Suppressor macrophage treated with lipopolysaccharide for 1 hour (primary cell): ENCODE measurements at regions not wholly inside any gene's neighbourhood (a gene's known extent, or its start where the extent isn't known, plus 50 kb on each side); places are given as distances from the start of the nearest gene placed in this dataset.
A peak's percentile ranks its signal among the peaks of the same experiment; 100 is the strongest.

ENCODE experiments used
- DNase-seq, 3 donors: peaks; one replicate each; pipeline ENCODE4 v3.0.0-alpha.2; 2020 to 2022

DNA sequence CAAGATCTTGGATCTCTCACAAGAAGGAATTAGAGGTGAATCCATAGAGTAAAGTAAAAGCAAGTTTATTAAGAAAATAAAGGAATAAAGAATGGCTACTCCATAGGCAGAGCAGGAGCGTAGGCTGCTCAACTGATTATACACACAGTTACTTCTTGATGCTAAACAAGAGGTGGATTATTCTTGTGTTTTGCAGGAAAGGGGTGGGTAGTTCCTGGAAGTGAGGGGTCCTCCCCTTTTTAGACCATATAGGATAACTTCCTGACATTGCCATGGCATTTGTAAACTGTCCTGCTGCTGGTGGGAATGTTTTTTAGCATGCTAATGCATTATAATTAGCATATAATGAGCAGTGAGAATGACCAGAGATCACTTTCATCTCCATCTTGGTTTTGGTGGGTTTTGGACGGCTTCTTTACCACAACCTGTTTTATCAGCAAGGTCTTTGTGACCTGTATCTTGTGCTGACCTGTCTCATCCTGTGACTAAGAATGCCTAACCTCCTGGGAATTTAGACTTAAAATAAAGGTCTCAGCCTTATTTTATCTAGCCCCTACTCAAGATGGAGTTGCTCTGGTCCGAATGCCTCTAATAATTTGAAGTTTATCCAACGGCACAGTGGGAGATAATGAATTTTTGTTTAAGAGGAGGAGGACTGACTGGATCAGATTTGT, 165.7 kb upstream of the DMRT1 start:
- no peak for DNase-seq

DNA sequence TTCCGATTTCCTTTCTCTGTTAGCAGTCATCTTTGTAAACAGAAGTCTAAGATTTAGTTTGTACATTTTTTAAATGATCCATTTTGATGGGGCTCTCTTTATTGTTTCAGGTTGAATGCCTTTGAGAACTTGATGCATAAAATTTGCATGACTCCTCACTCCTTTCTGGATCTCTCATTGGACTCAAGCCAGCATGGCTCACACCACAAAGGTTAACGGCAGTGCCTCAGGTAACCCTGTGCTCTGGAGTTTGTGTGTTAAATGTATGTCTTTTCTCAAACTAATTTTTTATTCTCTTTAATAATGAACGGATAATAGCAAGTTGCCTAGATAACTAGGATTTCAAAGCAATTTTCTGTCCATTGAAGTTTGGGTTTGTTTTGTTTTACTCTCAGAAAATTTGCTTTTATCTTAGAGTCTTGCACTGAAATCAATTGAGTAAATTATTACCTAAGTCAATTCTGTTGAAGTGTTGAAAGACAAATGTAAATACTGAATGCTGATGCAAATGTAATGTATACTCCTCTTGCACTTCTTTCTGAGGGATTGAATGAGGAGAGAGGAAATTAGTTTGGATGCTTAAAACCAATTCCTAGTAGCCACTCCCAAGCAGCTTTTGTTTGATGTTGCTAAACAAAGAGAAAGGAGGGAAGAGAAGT, 164.6 kb upstream of the DMRT1 start:
- no peak for DNase-seq

DNA sequence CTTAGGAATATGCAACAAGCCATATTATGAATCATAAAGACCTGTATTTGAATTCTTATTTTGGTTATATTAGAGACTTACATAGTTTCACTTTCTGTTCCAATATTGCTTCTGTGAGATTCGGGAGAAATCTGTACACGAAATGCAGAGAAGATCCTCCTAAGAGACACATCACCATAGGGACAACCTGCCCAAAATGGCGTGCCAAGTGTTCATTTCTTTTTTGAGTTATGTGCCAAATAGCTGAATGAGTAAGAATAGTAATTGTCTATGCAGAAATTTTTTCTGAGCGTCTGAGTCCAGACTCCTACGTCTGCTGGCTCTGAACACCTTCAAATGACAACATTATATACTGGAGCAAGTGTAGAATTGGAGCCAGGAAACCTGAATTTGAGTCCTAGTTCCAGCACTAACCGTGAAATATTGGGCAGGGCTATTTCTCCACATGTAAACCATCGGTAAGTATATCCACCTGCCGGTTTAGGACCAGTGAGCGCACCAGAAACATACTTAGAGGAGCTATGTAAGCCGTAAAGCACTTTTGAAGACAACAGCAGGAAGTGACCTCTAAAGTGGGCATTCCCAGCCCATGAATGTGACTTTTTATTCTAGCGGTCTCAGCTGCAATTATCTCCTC, 163.9 kb upstream of the DMRT1 start:
- peak in 2 of 3 donors; percentile 10 to 27 for DNase-seq

DNA sequence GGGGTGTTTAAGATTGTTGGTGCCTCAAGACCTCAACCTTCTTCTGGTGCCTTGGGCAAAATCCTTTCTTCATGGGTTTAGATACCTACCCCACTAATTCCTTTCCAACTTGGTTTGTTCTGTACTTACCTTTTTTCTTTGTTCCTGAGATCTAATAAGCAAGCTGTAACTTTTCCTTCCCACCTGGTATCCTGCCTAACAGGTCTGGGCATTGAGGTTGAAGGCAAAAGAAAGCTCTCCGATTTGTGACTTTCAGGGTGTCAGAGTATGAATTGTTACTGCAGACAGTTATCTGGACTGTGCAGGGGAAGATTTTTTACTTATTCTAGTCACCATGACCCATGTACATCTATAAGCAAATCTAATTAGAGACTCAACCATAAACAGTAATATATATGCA, 162.6 kb upstream of the DMRT1 start:
- DNase-seq = no peak

DNA sequence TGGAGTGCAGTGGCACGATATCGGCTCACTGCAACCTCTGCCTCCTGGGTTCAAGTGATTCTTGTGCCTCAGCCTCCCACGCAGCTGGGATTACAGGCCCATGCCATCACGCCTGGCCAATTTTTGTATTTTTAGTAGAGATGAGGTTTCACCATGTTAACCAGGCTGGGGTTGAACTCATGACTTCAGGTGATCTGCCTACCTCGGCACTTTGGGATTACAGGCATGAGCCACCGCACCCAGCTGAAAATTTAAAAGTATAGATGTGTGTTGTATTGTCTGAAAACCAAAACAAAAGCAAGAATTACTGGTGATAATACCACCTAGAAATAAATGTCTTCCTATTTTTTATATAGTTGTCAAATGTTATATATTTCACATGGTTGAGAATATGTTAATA, 162.0 kb upstream of the DMRT1 start:
- DNase-seq = no peak

DNA sequence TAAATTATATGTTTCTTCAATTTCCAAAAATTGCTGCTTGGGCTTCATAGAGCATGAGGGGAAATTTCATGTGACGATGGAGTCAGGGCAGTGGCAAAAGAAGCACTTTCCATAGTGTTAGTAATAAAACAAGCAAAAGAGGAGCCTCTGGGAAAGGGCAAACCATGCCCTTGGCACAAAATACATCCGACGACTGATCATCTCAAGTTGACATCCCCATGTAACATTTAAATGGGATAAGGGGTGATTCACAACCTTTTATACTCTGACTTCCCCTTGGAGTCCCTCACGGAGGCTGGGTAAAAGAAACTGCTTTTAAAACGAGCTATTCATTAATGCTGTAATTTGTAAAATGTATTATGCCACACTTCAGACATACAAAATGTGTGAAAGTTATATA, 161.4 kb upstream of the DMRT1 start:
- no peak for DNase-seq

DNA sequence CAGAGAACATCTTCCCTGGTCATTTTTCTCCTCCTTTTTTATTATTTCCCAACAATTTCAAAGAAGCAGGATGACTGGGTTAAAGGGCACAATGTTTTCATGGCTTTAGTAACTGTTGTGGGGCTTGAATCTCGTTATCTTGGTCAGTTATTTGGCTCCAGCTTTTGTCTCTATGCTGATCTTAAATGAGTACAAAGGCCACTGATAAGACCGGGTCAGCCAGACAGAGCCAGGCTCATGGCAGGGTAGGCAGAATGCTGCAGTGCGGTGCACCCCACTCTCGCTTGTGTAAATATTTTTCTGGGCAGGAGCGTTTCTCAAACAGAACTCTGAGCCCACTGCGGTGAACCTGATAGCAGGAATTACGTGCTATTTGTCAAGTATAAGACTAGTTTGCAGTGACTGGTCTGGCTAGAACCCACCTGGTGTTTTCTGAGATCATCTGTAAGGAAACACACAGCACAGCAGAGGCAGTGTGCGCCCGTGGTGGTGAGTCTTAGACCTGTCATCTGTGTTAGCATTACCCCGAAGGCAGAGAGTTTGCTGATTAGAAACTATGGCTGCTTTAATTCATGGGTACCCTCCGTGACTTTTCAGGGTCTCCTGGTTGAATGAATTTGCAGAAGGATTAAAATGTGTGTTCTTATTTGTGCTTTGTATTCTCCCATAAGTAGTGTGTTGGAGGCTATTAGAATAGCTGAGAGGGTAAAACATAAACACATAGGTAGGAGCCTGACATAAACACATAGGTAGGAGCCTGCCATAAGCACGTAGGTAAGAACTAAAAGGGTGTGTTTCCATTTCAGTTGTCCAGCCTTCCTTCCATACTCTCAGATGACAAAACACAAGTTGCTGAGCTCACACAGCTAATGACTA, 158.6 kb upstream of the DMRT1 start:
- DNase-seq = peak in 2 of 3 donors; percentile 39 to 57

DNA sequence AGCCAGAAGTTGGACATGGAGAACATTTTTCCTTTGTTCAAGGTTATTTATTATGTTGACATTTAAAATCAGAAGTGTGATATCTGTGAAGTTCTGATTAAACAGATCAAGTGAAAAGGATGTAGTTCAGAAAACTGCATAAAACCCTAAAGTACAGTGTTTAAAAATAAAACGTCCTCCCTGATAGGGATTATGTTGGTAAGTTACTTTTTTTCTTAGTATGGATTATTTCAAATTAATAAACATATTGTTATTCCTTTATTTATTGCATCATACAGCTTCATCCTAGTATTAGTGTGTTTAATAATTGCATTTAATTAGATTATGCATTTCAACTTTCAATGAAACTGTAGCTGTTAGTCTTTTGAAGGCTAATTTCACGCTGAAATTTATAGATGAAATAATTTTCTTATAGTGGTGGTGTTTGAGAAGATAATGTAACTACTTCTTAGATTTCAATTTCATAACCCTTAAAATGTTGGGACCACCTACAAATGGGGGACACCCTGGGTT, 157.9 kb upstream of the DMRT1 start:
- no peak for DNase-seq

DNA sequence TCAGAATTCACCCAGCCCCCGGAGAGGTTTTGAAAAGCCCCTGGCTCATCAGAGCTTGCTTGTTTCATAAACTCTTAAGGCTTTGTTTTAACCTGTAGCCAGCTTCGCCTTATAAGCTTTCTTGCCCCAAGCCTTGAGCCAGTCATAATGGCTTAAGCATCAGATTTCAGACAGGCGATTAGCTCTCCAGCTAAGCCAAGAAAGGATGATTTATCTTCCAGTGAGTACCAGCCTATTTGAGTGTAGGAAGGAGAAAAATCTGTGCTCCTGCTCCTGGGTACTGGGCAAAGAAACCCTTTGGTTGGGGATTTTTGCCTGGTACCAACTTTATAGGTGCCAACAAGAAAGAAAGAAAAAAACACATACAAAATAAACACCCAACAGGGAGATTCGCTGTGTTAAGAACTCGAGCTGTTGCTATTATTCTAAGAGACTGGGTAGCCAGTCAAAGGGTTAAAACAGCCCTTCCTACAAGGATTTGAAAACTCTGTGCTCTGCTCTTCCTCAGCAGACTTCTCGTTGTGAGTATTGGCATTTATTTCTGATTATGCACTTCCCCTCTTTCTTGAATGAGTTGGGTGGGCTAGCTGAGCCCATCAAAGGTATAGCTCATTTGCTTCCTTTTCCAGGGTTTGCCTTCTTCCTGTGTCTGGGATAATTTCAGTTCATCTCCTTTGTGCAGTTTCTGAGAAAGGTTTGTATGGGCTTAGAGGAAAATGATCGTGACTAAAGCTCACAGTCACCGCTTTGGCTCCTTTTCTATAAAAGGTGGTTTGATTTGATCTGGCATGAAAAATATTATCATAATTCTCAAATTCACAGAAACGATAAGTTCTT, 157.2 kb upstream of the DMRT1 start:
- peak in 1 of 3 donors; percentile 32 for DNase-seq

DNA sequence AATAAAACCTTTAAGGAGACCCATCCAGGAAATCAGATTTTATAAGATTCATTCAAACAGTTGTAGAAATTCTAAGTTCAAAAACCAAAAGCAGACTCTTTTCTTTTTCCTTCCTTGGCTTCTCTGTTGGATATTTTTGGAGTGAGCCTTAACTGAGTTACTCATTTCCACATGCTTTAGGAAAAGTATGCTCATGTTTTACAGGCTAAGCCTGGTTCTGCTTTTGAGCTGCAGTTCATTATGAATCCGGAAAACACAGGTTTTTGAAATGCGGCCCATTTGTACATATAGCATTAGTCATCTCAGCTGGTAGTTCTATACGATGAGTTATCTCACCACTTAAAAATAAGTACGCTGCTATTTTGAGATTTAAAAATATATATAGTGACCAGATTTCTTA, 156.6 kb upstream of the DMRT1 start:
- DNase-seq = peak; percentile 90 to 98 (median 97)

DNA sequence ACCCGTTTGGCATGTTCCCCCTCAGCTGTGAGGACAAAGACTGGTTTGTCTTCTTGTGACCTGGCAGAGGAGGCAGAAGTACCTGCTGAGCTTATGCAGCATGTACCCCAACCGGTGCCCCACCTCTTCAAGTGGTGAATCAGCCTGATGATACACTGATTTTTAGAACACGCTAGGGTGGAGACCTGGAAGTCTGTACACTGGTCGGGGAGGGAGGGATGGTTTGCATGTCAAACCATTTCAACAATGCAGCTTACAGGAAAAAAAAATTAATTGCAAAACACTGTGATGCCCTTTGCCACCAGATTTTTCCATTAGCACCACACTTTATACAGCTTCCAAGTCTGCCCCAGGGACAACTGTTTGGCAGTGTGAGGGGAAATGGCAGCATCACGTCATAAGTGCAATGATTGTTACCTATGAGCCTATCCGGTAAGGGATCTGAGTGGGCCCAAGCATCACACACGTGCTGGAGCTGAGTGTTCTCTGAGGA, 155.1 kb upstream of the DMRT1 start:
- DNase-seq = no peak

DNA sequence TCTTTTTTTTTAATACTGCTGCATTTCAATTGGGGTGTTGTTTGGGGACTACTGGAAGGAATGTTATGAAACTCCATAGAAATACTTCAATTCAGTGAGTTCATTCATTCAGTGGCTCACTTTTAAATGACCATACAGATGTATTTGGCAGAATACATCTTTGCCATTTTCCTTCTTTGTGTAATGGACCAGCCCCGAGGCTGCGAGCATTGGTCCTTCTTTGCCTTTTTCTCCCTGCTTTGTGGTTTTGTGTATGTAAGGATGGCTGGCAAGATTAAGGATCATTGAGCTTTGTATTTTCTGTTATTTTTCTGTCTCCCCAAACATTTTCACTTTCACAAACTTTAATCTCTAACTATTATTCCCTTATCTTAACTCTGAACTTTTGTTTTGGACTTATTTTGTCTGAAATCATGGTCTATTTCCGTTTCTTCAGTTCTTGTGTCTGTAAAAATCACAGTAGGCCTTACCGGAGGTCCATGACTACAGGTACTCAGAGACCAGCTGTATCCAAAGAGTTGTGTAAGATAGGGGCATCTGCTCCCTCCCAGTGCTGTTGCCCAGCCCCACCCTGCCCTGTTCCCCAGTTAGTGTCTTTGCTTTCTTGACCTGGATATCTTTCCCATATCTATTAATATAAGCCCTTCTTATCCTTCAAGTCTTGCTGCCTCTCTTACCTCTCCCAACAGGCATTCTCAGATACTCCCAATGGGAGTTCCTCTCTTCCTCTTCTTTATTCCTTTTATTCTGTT, 154.3 kb upstream of the DMRT1 start:
- no peak for DNase-seq

DNA sequence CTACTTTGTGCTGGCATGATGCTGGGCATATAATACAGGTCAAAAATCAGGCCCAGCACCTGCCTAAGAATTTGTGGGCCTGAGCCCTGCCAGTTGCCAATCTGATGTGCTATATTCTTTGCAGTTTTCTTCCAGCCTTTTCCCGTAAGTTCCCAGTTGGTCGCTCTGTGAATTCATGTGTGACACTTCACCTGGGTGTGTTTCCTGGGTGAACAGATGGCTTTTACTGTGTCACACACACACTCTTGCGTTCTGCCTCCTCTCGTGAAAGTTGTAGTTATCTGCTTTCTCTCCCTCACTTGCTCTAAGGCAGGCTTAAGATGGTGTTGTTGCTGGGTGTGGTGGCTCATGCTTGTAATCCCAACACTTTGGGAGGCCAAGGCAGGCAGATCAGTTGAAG, 153.5 kb upstream of the DMRT1 start:
- no peak for DNase-seq

DNA sequence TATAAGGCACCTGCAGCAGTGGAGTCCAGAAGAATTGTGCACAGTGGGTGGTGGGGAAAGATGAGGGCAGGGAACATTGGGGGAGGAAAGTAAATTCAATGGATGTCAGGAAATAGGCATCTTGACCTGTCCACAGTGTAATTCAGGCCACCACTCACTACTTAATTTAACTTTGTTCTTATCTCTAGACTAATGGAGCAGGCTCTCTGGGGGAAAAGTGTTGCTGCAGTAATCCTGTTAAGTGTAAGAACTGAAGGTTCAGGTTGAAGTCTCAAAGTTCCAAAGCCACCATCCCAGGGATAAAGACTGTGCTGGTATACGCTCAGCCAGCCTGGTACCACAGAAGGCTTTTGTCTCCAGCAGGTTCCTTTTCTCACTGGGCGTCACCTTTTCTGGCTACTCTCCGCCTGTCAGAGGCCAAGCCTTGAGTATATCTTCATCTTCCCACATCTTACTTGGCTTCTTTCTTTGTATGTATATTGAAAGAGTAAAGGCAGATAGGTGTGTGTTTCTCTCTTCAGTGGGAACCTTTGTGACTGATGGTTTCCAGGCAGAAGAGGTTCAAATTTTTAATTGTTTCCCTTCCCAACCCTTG, 150.9 kb upstream of the DMRT1 start:
- DNase-seq = no peak

DNA sequence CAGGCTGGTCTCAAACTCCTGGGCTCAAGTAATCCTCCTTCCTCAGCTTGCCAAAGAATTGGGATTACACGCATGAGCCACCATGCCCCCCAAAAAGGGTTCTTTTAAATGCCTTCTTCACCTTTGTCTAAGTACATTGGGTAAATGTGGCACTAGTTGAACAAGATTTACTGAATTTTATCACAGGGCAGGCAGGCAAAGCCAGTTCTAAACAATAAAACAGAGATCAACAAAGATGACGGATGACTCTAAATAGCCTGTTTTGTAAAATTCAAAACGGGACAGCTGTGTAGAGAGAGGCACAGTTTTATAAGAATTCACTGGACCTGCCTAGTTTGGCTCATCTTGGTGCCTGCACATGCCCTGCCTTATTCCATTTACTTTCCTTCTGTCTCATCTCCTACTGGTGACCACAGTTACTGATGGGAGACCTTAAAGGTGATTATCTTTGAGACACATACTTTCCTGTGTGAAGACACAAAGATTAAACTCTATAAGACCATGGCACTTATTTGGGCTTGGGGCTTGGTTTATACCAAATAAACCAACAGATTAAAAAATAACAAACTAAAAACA, 149.6 kb upstream of the DMRT1 start:
- no peak for DNase-seq

DNA sequence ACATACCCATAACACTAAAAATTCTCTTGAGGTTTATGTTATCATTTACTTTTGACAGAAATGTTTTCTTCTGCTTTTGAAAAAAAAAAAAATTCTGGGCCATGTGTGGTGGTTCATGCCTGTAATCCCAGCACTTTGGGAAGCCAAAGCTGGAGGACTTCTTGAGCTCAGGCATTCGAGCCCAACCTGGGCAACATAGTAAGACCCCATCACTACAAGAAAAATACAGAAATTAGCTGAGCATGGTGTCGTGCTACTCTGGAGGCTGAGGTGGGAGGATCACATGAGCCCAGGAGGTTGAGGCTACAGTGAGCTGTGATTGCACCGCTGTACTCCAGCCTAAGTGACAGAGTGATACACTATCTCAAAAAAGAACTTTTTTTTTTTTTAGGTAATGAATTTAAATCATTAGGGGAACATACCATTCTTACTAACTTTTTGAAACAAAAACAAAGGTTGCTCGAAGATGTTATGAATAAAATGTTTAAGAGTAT, 148.8 kb upstream of the DMRT1 start:
- DNase-seq = no peak

DNA sequence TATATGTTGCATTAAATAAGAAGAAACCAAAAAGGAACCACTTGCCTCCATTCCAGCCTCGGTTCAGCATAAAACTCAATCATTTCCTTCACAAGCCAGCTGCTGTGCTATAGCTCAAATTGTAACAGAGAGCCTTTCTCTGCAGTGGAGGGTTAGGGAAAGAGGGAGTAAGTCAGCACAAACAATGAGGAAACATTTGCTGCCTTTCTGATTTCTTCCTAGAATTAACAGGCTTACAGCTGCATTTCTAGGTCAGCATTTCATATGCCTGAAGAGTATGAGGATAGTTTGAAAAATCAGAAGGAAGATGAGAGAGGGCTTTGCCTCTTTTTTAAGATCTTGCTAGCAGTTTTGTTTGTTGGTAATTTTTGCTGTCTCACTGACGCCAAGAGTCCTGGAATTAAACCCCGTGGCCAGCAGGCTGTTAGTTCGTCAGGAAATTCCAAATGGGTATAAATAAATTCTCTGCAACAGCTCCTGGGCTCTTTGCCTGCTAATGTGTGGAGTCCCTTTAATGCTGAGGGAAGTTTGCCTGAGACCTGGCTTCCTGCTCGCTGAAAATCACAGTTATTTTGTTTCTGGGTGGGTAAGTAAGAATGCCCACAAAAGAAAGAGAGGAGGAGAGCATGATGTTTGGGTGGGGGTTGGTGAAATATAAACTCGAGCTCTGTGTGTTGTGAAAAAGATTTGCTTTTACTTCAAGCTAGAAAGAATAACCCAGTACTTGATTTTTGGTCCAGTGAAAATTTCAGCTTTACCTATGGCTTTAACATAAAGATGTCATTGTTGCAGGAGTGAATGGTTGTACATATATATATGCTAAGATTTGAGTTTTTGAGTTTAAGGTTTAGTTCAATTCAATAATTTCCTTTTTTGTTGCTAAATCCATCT, 148.1 kb upstream of the DMRT1 start:
- DNase-seq = peak; percentile 71 to 82 (median 71)

DNA sequence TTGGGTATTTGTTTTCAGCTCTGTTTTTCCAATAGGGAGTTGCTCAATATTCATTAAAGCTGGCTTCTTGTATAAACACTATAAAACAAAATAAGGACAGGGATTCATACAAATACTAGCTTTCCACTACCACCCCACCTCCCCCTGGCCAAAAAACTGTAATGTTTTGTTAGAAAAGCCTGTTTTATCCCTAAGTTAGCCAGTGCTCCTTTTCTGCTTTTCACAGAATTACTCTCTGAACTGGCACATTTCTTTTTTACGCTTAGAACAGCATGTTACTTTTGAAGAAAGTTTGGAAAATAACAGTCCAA, 147.4 kb upstream of the DMRT1 start:
- no peak for DNase-seq
